ENCODE measurements at regions not wholly inside any gene's neighbourhood (a gene's known extent, or its start where the extent isn't known, plus 50 kb on each side); places are given as distances from the start of the nearest gene placed in this dataset.

GRCh38 chr5:74324556-74324955, 316.0 kb downstream of the ENC1 start:
- DNase-seq (ENCODE audit: extremely low spot score): no peak
- CTCF ChIA-PET: interaction anchor here (0.9 to 1.2 kb wide), 2 partner anchors 8 to 13 kb away, joined by 3 to 4 read pairs; no protein-coding TSS in a partner anchor
- no peak for TF ChIP-seq CTCF (IDR thresholded peaks at IDR 0.05; ENCODE audit: control extremely low read depth, extremely low read depth, low read depth, missing control alignments)
- POLR2A ChIA-PET: no interaction called here

GRCh38 chr5:74322944-74323343, 317.6 kb downstream of the ENC1 start:
- TF ChIP-seq CTCF (IDR thresholded peaks at IDR 0.05; ENCODE audit: control extremely low read depth, extremely low read depth, low read depth, missing control alignments): no peak
- ChIA-PET CTCF (interaction anchor here (1.0 to 1.2 kb wide), 2 partner anchors 9 to 34 kb away, joined by 3 read pairs; no protein-coding TSS in a partner anchor), POLR2A (no interaction called here)
- DNase-seq (ENCODE audit: extremely low spot score): no peak

- DNase-seq (ENCODE audit: extremely low spot score): no peak
- POLR2A ChIA-PET: no interaction called here
- no peak for TF ChIP-seq CTCF (IDR thresholded peaks at IDR 0.05; ENCODE audit: control extremely low read depth, extremely low read depth, low read depth, missing control alignments)
- CTCF ChIA-PET: interaction anchor here (1.2 kb wide), 1 partner anchor 33 kb away, joined by 3 read pairs; no protein-coding TSS in a partner anchor
Measured at GRCh38 chr5:74322191-74322590, 318.3 kb downstream of the ENC1 start.

- no peak for DNase-seq (ENCODE audit: extremely low spot score)
Measured at GRCh38 chr5:74321326-74321725, 319.2 kb downstream of the ENC1 start.

GRCh38 chr5:74320526-74320925, 320.0 kb downstream of the ENC1 start:
- no peak for TF ChIP-seq CTCF (IDR thresholded peaks at IDR 0.05; ENCODE audit: control extremely low read depth, extremely low read depth, low read depth, missing control alignments)
- CTCF ChIA-PET: interaction anchor here (1.6 kb wide), 1 partner anchor 14 kb away, joined by 3 read pairs; no protein-coding TSS in a partner anchor
- no peak for DNase-seq (ENCODE audit: extremely low spot score)
- POLR2A ChIA-PET: interaction anchor here (0.7 kb wide), 1 partner anchor 328 kb away, joined by 3 read pairs; no protein-coding TSS in a partner anchor

More at GRCh38 chr5:74321326-74321725, 319.2 kb downstream of the ENC1 start:
- CTCF ChIA-PET: interaction anchor here (1.6 kb wide), 1 partner anchor 15 kb away, joined by 3 read pairs; no protein-coding TSS in a partner anchor
- POLR2A ChIA-PET: no interaction called here
- no peak for TF ChIP-seq CTCF (IDR thresholded peaks at IDR 0.05; ENCODE audit: control extremely low read depth, extremely low read depth, low read depth, missing control alignments)

- no peak for TF ChIP-seq CTCF (IDR thresholded peaks at IDR 0.05; ENCODE audit: control extremely low read depth, extremely low read depth, low read depth, missing control alignments)
- CTCF ChIA-PET: no interaction called here
- no peak for DNase-seq (ENCODE audit: extremely low spot score)
- POLR2A ChIA-PET: no interaction called here
Measured at GRCh38 chr5:74319076-74319475, 321.5 kb downstream of the ENC1 start.

All from GM10248 (cell line).